Stomach (tissue), 8 donors: ENCODE measurements at regions not wholly inside any gene's neighbourhood (a gene's known extent, or its start where the extent isn't known, plus 50 kb on each side); places are given as distances from the start of the nearest gene placed in this dataset.

Source experiments
- DNase-seq, 2 donors: peaks; one replicate each; pipeline versions ENCODE4 v3.0.0 to v3.0.0-alpha.2; 2013 to 2019
- H3K27ac ChIP-seq, 5 donors: fragments of 200-600 bp in 4 of 5; sonication (generic) in 4 of 5; one replicate each; pipeline ENCODE4 v1.5.1; 2013 to 2019; ENCODE audit warnings: mild to moderate bottlenecking in 1 of 5, moderate library complexity in 1 of 5
- H3K27me3 ChIP-seq, 3 donors: fragments of 200-600 bp; sonication (generic); one replicate each; pipeline ENCODE4 v1.5.1; 2017 to 2019; ENCODE audit warnings: mixed run types in 1 of 3
- H3K36me3 ChIP-seq, 4 donors: fragments of 200-600 bp; sonication (generic); 1 replicate in 3 of 4; 2 replicates in 1 of 4; pipeline ENCODE4 v1.5.1; 2016 to 2019
- H3K4me1 ChIP-seq, 4 donors: fragments of 200-600 bp; sonication (generic); one replicate each; pipeline ENCODE4 v1.5.1; 2016 to 2019
- H3K4me3 ChIP-seq, 4 donors: fragments of 200-600 bp; sonication (generic) in 3 of 4; one replicate each; pipeline ENCODE4 v1.5.1; 2016 to 2019; ENCODE audit warnings: mild to moderate bottlenecking in 1 of 4
- H3K9me3 ChIP-seq, 4 donors: fragments of 200-600 bp; sonication (generic); one replicate each; pipeline ENCODE4 v1.5.1; 2016 to 2019
- EP300 ChIP-seq: sonication (generic); formaldehyde crosslinking; IDR thresholded peaks from one replicate; pipeline ENCODE4 v1.6.1; 2017; ENCODE audit warnings: antibody characterized with exemption
- POLR2A ChIP-seq, 4 donors: fragments of 450-650 bp; IDR thresholded peaks; one replicate each; pipeline ENCODE4 v1.6.1; 2016; ENCODE audit warnings: antibody characterized with exemption in 4 of 4, control low read depth in 2 of 4, mild to moderate bottlenecking in 1 of 4, moderate library complexity in 1 of 4
- POLR2AphosphoS5 ChIP-seq, 3 donors: sonication (generic); formaldehyde crosslinking; IDR thresholded peaks; one replicate each; pipeline ENCODE4 v1.6.1; 2016; ENCODE audit warnings: antibody characterized with exemption in 3 of 3
- WGBS, 5 donors: extraction: QIAGEN DNeasy Blood & Tissue Kit in 3 of 5; methylation state at CpG; one replicate each; pipeline versions ENCODE4 v1.1.5 to v1.1.7; 2013 to 2018; 5-methylcytosine and 5-hydroxymethylcytosine counted together
- intact Hi-C: fragments of 100-400 bp; cut with DNase I; formaldehyde crosslinking; loops from one replicate; pipeline ENCODE4 v1.15.1; 2023; ENCODE audit warnings: low total_unique reads
- TF ChIP-seq, protein P1 (sequence below), 7 experiments: fragments of 450-650 bp in 4 of 7; fragments of 200-600 bp in 3 of 7; sonication (generic) in 3 of 7; IDR thresholded peaks; one replicate each; pipeline ENCODE4 v1.5.1; 2016 to 2019; ENCODE audit warnings: antibody characterized with exemption in 7 of 7, control low read depth in 2 of 7, mild to moderate bottlenecking in 1 of 7
- donor health status: healthy with polysubstance abuse.
- donor health status: Bipolar disorder and iron deficiency.
- donor health status: healthy.

DNA sequence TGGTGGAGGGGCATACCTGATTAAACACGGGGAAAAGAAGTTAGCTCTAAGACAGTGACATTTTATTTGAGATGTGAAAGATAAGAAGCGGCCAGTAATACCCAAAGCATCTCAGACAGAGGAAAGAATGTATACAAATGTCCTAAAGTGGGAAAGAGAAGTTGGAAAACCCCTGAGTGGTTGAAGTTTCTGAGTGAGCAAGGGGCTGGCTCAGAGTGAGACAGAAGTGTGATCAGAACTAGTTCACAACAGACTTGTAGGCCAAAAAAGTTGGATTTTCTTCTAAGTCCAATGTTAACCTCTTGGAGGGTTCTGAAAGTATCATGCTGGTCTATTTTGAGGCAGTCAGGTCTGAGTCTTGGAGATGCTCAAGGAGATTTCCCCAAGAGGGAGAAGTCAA, 608.7 kb downstream of the SOX6 start:
- 47 to 74% (median 57%) methylated on average over 2 of the region's 2 CpGs for WGBS, 5 donors
- Histone ChIP-seq H3K36me3 (no peaks in the 10 kb centered on the region), H3K27ac (no peak overlapping the region), H3K4me3 (no peak overlapping the region), H3K27me3 (no peaks in the 10 kb centered on the region), H3K9me3 (no peaks in the 10 kb centered on the region), H3K4me1 (no peaks in the 10 kb centered on the region)
- TF ChIP-seq EP300 (no peak), POLR2A (IDR thresholded peaks at IDR 0.05) (no peak), POLR2AphosphoS5 (IDR thresholded peaks at IDR 0.05) (no peak)
- TF ChIP-seq, protein P1, sequence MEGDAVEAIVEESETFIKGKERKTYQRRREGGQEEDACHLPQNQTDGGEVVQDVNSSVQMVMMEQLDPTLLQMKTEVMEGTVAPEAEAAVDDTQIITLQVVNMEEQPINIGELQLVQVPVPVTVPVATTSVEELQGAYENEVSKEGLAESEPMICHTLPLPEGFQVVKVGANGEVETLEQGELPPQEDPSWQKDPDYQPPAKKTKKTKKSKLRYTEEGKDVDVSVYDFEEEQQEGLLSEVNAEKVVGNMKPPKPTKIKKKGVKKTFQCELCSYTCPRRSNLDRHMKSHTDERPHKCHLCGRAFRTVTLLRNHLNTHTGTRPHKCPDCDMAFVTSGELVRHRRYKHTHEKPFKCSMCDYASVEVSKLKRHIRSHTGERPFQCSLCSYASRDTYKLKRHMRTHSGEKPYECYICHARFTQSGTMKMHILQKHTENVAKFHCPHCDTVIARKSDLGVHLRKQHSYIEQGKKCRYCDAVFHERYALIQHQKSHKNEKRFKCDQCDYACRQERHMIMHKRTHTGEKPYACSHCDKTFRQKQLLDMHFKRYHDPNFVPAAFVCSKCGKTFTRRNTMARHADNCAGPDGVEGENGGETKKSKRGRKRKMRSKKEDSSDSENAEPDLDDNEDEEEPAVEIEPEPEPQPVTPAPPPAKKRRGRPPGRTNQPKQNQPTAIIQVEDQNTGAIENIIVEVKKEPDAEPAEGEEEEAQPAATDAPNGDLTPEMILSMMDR (IDR thresholded peaks at IDR 0.05) = no peak
- DNase-seq = no peak
- intact Hi-C loops = no loop called here

DNA sequence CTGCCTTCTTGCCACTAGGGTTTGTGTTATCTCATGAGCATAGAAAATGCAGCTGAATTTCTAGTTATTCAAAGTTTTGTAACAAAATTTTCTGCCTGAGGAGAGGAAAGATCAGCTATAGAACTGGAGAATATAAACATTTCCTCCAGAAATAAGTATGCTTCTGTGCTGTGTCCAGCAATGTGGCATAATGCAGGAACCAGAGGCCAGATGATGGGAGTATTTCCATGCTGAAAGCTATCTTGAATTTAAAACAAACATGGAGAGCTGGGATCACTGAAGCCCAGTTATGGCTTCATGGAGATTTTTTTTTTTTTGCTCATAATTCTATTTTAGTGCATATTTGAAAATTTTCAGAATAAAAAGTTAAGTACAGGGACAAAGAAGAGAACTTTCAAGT, 608.2 kb downstream of the SOX6 start:
- Histone ChIP-seq H3K4me1 (no peaks in the 10 kb centered on the region), H3K4me3 (no peak overlapping the region), H3K36me3 (no peaks in the 10 kb centered on the region), H3K27ac (no peak overlapping the region), H3K27me3 (no peaks in the 10 kb centered on the region), H3K9me3 (no peaks in the 10 kb centered on the region)
- intact Hi-C loops = no loop called here
- no peak for TF ChIP-seq POLR2AphosphoS5 (IDR thresholded peaks at IDR 0.05)
- DNase-seq = no peak

DNA sequence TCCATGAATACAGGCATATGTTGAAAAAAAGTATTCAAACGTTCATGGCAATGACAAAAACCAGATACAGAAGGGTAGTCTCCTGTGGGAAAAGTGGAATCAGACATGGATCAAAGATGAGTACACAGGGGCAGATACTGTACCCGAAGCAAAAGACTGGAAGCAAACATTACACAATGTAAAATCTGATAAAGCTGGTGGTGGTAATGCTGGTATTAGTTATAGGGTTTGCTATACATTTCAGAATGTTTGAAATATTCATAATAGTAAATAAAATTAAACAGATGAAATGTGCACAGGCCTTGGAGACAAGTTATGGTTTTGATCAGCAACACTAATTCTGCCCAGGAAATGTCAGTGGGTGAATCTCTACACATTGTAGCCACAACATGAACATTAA, 607.6 kb downstream of the SOX6 start:
- no peak overlapping the region for H3K4me3 ChIP-seq
- no peaks in the 10 kb centered on the region for H3K4me1 ChIP-seq
- no peak overlapping the region for H3K27ac ChIP-seq
- 38 to 62% (median 51%) methylated on average over 2 of the region's 2 CpGs for WGBS, 5 donors
- DNase-seq = no peak
- no peaks in the 10 kb centered on the region for H3K36me3 ChIP-seq
- TF ChIP-seq POLR2AphosphoS5 (IDR thresholded peaks at IDR 0.05) (no peak), EP300 (no peak), POLR2A (IDR thresholded peaks at IDR 0.05) (no peak)
- TF ChIP-seq, protein P1 (IDR thresholded peaks at IDR 0.05) = no peak
- H3K27me3 ChIP-seq = no peaks in the 10 kb centered on the region
- H3K9me3 ChIP-seq = no peaks in the 10 kb centered on the region
- intact Hi-C loops = no loop called here

DNA sequence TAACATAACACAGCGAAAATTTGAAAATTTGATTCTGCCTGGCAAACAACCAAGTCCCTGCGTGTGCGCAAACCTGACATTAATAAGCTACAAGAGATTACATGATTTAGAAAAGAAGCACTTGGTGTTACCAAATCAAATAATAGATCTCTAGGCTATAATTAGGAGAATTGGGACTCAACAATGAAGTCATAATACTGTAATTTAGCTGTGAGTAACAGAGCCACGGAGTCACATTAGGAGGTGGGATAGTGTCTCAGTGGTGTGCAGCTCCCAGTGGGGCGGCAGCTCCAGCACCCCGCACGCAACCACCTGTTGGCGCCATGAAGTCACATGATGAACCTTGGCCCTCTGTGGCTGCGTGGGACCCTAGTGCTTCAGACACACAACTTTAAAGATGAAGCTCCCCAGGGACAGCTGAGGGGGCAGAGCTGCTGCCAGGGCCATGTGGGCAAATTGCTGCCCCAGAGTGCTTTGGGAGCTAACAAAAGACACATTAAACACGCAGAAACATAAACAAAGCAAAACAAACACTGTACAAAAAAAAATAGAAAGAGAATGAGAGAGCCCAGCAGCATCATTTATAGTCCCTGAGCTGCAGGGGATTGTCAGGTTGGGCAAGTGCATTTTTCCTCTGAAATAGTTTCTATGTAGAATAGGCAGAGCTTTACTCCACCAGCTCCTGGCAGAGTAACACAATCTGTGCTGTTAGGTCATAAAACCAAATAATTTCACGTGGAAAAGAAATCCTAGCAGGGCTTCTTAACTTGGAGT, 605.6 kb downstream of the SOX6 start:
- Histone ChIP-seq H3K4me3 (no peak overlapping the region), H3K27ac (no peak overlapping the region), H3K36me3 (no peaks in the 10 kb centered on the region), H3K4me1 (no peaks in the 10 kb centered on the region), H3K9me3 (no peaks in the 10 kb centered on the region), H3K27me3 (no peaks in the 10 kb centered on the region)
- TF ChIP-seq POLR2AphosphoS5 (IDR thresholded peaks at IDR 0.05) (no peak), POLR2A (IDR thresholded peaks at IDR 0.05) (no peak), EP300 (no peak)
- TF ChIP-seq, protein P1 (IDR thresholded peaks at IDR 0.05) = no peak
- WGBS, 5 donors = 75 to 84% (median 81%) methylated on average over 10 to 11 of the region's 11 CpGs
- no peak for DNase-seq
- intact Hi-C loops = no loop called here

DNA sequence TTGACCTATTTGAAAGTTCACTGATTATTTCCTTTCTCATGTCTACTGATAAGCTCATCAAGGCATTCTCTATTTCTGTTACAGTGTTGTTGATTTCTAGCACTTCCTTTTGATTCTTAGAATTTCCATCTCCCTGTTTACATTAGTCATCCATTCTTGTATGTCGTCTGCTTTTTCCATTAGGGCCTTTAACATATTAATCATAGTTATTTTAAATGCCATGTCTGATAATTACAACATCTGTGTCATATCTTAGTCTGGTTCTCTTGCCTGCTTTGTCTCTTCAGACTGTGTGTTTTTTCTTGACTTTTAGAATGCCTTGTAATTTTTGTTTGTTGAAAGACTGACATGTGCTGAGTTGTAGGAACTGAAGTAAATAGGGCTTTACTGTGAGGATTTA, 602.1 kb downstream of the SOX6 start:
- 41 to 65% (median 61%) methylated on average over 1 of the region's 1 CpG for WGBS, 5 donors
- Histone ChIP-seq H3K36me3 (no peaks in the 10 kb centered on the region), H3K27ac (no peak overlapping the region), H3K4me1 (no peaks in the 10 kb centered on the region), H3K4me3 (no peak overlapping the region), H3K9me3 (no peaks in the 10 kb centered on the region), H3K27me3 (no peaks in the 10 kb centered on the region)
- intact Hi-C loops = no loop called here
- no peak for DNase-seq
- TF ChIP-seq, protein P1 (IDR thresholded peaks at IDR 0.05) = no peak
- TF ChIP-seq EP300 (no peak), POLR2A (IDR thresholded peaks at IDR 0.05) (no peak), POLR2AphosphoS5 (IDR thresholded peaks at IDR 0.05) (no peak)
